Lower leg skin (tissue), 4 donors: ENCODE measurements at regions not wholly inside any gene's neighbourhood (a gene's known extent, or its start where the extent isn't known, plus 50 kb on each side); places are given as distances from the start of the nearest gene placed in this dataset.

Experiments
- DNase-seq, 2 donors: peaks; one replicate each; pipeline ENCODE4 v3.0.0-alpha.2; 2019; ENCODE audit warnings: low spot score in 2 of 2
- H3K4me3 ChIP-seq: fragments of 200-600 bp; sonication (generic); 2 replicates; pipeline ENCODE4 v1.5.1; 2017; ENCODE audit warnings: mild to moderate bottlenecking, low read depth; ENCODE audit not compliant: poor library complexity, severe bottlenecking
- POLR2A ChIP-seq, 2 donors: fragments of 450-650 bp; IDR thresholded peaks; one replicate each; pipeline ENCODE4 v1.6.1; 2016 to 2017; ENCODE audit warnings: antibody characterized with exemption in 2 of 2, mild to moderate bottlenecking in 1 of 2, moderate library complexity in 1 of 2
- WGBS, 2 donors: methylation state at CpG; one replicate each; pipeline ENCODE4 v1.1.5; 2018; 5-methylcytosine and 5-hydroxymethylcytosine counted together
- intact Hi-C: fragments of 100-400 bp; cut with DNase I; formaldehyde crosslinking; loops from one replicate; pipeline ENCODE4 v1.15.0; 2023; ENCODE audit warnings: low total_unique reads
- TF ChIP-seq, protein P1 (sequence below), 3 donors: fragments of 450-650 bp; IDR thresholded peaks; one replicate each; pipeline ENCODE4 v1.5.1; 2016; ENCODE audit warnings: antibody characterized with exemption in 3 of 3, mild to moderate bottlenecking in 3 of 3, moderate library complexity in 2 of 3

DNA sequence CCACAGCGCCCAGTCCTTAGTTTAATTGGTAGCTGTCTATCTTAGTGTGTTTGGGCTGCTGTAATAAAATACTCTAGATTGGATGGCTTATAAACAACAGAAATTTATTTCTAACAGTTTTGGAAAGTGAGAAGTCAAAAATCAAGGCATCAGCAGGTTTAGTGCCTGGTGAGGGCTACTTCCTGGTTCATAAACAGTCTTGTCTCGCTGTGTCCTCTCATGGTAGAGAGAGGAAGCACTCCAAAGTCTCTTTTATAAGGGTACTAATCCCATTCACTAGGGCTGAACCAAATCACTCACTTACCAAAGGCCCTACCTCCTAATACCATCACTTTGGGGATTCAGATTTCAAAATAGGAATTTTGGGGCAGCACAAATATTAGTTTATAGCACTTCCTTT lies 336.9 kb upstream of the RSPO3 start:
- DNase-seq: no peak
- intact Hi-C loops: no loop called here
- 93 to 94% methylated on average over 2 of the region's 2 CpGs for WGBS, 2 donors
- TF ChIP-seq, protein P1, sequence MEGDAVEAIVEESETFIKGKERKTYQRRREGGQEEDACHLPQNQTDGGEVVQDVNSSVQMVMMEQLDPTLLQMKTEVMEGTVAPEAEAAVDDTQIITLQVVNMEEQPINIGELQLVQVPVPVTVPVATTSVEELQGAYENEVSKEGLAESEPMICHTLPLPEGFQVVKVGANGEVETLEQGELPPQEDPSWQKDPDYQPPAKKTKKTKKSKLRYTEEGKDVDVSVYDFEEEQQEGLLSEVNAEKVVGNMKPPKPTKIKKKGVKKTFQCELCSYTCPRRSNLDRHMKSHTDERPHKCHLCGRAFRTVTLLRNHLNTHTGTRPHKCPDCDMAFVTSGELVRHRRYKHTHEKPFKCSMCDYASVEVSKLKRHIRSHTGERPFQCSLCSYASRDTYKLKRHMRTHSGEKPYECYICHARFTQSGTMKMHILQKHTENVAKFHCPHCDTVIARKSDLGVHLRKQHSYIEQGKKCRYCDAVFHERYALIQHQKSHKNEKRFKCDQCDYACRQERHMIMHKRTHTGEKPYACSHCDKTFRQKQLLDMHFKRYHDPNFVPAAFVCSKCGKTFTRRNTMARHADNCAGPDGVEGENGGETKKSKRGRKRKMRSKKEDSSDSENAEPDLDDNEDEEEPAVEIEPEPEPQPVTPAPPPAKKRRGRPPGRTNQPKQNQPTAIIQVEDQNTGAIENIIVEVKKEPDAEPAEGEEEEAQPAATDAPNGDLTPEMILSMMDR (IDR thresholded peaks at IDR 0.05): no peak
- no peak for TF ChIP-seq POLR2A (IDR thresholded peaks at IDR 0.05)
- no peak overlapping the region for H3K4me3 ChIP-seq

DNA sequence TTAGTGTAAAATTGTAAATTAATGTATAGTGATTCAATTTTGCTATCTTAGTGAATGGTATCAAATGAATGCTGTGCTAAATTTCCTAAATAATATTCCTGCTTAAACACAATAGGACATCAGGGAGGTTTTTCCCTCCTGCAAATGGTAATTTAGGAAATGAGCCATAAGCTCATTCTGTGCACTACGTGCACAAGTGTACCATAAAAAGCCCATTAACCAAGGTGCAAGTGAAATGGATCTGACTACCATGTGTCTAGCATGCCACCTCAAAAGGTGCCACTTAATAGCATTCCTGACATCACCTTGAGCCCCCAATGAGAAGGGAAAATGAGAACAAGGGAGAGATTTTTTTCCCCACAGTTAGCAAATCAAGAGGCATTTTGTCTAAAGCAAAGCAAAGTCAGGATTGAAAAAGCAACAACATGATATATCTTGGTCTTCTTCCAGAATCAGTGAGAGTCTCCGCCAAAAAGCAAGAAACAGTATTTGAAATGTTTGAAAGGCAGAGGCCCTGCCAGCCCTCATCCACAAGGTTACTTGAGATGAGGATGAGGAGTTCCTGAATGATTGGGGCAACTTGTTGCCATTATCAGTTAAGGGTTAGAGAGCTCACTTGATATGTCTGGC lies 334.2 kb upstream of the RSPO3 start:
- 70 to 85% methylated on average over 2 of the region's 2 CpGs for WGBS, 2 donors
- intact Hi-C loops: no loop called here
- no peak for DNase-seq
- no peak for TF ChIP-seq POLR2A (IDR thresholded peaks at IDR 0.05)
- no peak overlapping the region for H3K4me3 ChIP-seq

- no peak for TF ChIP-seq POLR2A (IDR thresholded peaks at IDR 0.05)
- TF ChIP-seq, protein P1 (IDR thresholded peaks at IDR 0.05): no peak
- DNase-seq: no peak
- no peak overlapping the region for H3K4me3 ChIP-seq
- WGBS, 2 donors: 70% methylated on average over 1 of the region's 1 CpG
- intact Hi-C loops: no loop called here
These were observed 332.2 kb upstream of the RSPO3 start for GRCh38 chr6:126786262-126786661.

DNA sequence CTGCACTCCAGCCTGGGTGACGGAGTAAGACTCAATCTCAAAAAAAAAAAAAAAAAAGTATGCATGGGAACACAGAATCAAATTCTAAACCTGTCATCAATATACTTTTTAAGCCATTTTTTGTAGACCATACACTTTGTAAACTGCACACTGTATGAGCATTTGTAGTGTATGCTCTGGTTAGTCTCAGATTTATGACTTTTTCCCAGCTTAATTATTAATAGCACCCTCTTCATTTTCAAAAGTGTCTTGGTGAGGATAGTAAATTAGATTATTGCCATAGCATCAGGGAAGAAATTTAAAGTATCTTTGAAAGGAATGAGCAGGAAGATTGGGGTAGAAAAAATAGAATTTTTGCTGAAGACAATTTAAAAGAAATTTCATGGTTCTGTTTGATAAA lies 330.8 kb upstream of the RSPO3 start:
- WGBS, 2 donors: 89 to 96% methylated on average over 1 of the region's 1 CpG
- intact Hi-C loops: no loop called here
- TF ChIP-seq, protein P1 (IDR thresholded peaks at IDR 0.05): no peak
- TF ChIP-seq POLR2A (IDR thresholded peaks at IDR 0.05): no peak
- no peak overlapping the region for H3K4me3 ChIP-seq
- DNase-seq: no peak

GRCh38 chr6:126788861-126789365 lies 329.6 kb upstream of the RSPO3 start:
- TF ChIP-seq POLR2A (IDR thresholded peaks at IDR 0.05): no peak
- TF ChIP-seq, protein P1 (IDR thresholded peaks at IDR 0.05): no peak
- intact Hi-C loops: no loop called here
- no peak overlapping the region for H3K4me3 ChIP-seq
- DNase-seq: peak; percentile 28 to 88
- 59 to 63% methylated on average over 6 of the region's 6 CpGs for WGBS, 2 donors

DNA sequence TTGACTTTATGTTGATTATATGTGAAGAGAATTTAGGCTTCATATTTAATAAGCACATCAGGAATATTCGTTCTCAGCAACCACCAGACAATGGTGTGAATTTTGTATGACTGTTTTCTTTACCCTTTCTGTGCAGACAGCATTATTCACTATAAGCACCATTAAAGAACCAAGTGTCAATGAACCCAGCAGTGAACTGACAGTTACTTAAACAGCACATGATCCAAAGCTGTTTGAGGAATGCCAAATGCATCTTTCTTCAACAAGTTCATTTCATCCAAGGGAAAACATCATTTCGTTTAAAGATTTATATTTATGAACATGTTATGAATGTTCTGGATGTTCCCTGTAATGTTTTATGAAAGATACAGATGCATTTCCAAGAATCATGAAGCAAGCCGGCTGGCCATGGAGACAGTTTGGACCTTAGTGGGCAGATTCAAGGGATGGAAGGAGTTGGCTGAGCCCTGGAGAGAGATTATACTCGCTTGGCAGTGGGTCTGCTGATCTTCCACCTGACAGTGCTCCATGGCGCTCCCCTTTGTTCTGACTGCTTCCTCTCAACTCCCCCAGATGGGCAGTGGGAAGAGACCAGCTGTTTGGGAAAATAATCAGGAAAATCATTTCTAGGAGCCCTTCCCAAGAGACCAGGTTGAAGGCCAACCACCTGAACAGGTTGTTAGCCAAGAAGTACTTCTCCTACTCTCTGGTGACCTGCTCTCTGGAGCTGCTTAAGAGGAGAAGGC lies 326.0 kb upstream of the RSPO3 start:
- H3K4me3 ChIP-seq: no peak overlapping the region
- 67 to 69% methylated on average over 5 of the region's 5 CpGs for WGBS, 2 donors
- TF ChIP-seq, protein P1 (IDR thresholded peaks at IDR 0.05): no peak
- no peak for TF ChIP-seq POLR2A (IDR thresholded peaks at IDR 0.05)
- intact Hi-C loops: no loop called here
- DNase-seq: no peak
